Left lung (tissue), 4 donors: ENCODE measurements at regions not wholly inside any gene's neighbourhood (a gene's known extent, or its start where the extent isn't known, plus 50 kb on each side); places are given as distances from the start of the nearest gene placed in this dataset.

ENCODE experiments used
- ATAC-seq: fragments of 200-7000 bp; cut with Tn5 transposase; one replicate; pipeline ENCODE4 v1.9.1; 2020; ENCODE audit warnings: moderate library complexity
- DNase-seq, 4 donors: peaks; one replicate each; pipeline ENCODE4 v3.0.0-alpha.2; 2013 to 2020
- H3K27ac ChIP-seq, 2 donors: fragments of 200-600 bp; sonication (generic) in 1 of 2; one replicate each; pipeline versions ENCODE4 v1.5.0 to v1.8.0; 2020 to 2021
- H3K27me3 ChIP-seq, 2 donors: fragments of 200-600 bp; sonication (generic) in 1 of 2; one replicate each; pipeline versions ENCODE4 v1.5.0 to v1.8.0; 2020 to 2021
- H3K36me3 ChIP-seq, 2 donors: fragments of 200-600 bp; sonication (generic) in 1 of 2; one replicate each; pipeline versions ENCODE4 v1.5.0 to v1.8.0; 2020 to 2021
- H3K4me1 ChIP-seq, 2 donors: fragments of 200-600 bp; one replicate each; pipeline ENCODE4 v1.8.0; 2021
- H3K4me3 ChIP-seq, 2 donors: fragments of 200-600 bp; sonication (generic) in 1 of 2; one replicate each; pipeline versions ENCODE4 v1.5.0 to v1.8.0; 2020 to 2021; ENCODE audit warnings: mild to moderate bottlenecking in 1 of 2
- H3K9me3 ChIP-seq, 2 donors: fragments of 200-600 bp; sonication (generic) in 1 of 2; one replicate each; pipeline versions ENCODE4 v1.5.0 to v1.8.0; 2020 to 2021
- CTCF ChIP-seq, 2 donors: fragments of 200-600 bp; sonication (generic) in 1 of 2; IDR thresholded peaks; one replicate each; pipeline versions ENCODE4 v1.5.0 to v1.8.0; 2021; ENCODE audit warnings: antibody characterized with exemption in 2 of 2
- intact Hi-C, 2 donors: fragments of 100-400 bp; cut with DNase I; formaldehyde crosslinking; loops; one replicate each; pipeline versions ENCODE4 v1.11.2 to v1.14.2; 2022
- donor health status: DM: no; HTN: yes; CAD: no.
- donor health status: DM: no; HTN: no; CAD: no.

GRCh38 chr5:155134130-155134529 lies 120.6 kb downstream of the KIF4B start:
- no peak overlapping the region for H3K4me3 ChIP-seq
- no peaks in the 10 kb centered on the region for H3K4me1 ChIP-seq
- no peak overlapping the region for H3K27ac ChIP-seq
- no peak for TF ChIP-seq CTCF (IDR thresholded peaks at IDR 0.05)
- ATAC-seq: no peak
- H3K36me3 ChIP-seq: no peaks in the 10 kb centered on the region
- DNase-seq: no peak
- intact Hi-C loops: loop anchor here in 1 of 2 donors (10.0 kb wide), 1 partner anchor 81 kb away; no protein-coding TSS in a partner anchor
- peaks cover 0 to 4% of the 10 kb centered on the region in 2 donors for H3K27me3 ChIP-seq
- H3K9me3 ChIP-seq: no peaks in the 10 kb centered on the region

GRCh38 chr5:155136216-155136850 lies 122.8 kb downstream of the KIF4B start:
- no peak for TF ChIP-seq CTCF (IDR thresholded peaks at IDR 0.05)
- Histone ChIP-seq H3K27me3 (peaks cover 0 to 4% of the 10 kb centered on the region in 2 donors), H3K4me1 (no peaks in the 10 kb centered on the region), H3K27ac (no peak overlapping the region), H3K4me3 (no peak overlapping the region), H3K36me3 (no peaks in the 10 kb centered on the region), H3K9me3 (no peaks in the 10 kb centered on the region)
- intact Hi-C loops: loop anchor here in 1 of 2 donors (10.0 kb wide), 1 partner anchor 78 kb away; no protein-coding TSS in a partner anchor
- no peak for ATAC-seq
- DNase-seq: no peak

GRCh38 chr5:155137683-155138082 lies 124.1 kb downstream of the KIF4B start:
- Histone ChIP-seq H3K4me3 (no peak overlapping the region), H3K27ac (no peak overlapping the region), H3K27me3 (peaks cover 0 to 4% of the 10 kb centered on the region in 2 donors), H3K9me3 (no peaks in the 10 kb centered on the region), H3K36me3 (no peaks in the 10 kb centered on the region), H3K4me1 (no peaks in the 10 kb centered on the region)
- TF ChIP-seq CTCF (IDR thresholded peaks at IDR 0.05): no peak
- ATAC-seq: no peak
- no peak for DNase-seq
- intact Hi-C loops: loop anchor here in 1 of 2 donors (10.0 kb wide), 1 partner anchor 77 kb away; no protein-coding TSS in a partner anchor

GRCh38 chr5:155140646-155141045 lies 127.1 kb downstream of the KIF4B start:
- H3K9me3 ChIP-seq: no peaks in the 10 kb centered on the region
- intact Hi-C loops: no loop called here
- DNase-seq (no peak), ATAC-seq (no peak)
- no peaks in the 10 kb centered on the region for H3K36me3 ChIP-seq
- TF ChIP-seq CTCF (IDR thresholded peaks at IDR 0.05): no peak
- peaks cover 0 to 4% of the 10 kb centered on the region in 2 donors for H3K27me3 ChIP-seq
- no peak overlapping the region for H3K4me3 ChIP-seq
- H3K27ac ChIP-seq: no peak overlapping the region
- H3K4me1 ChIP-seq: no peaks in the 10 kb centered on the region

- no peak for ATAC-seq
- intact Hi-C loops: no loop called here
- H3K9me3 ChIP-seq: no peaks in the 10 kb centered on the region
- DNase-seq: no peak
- no peak for TF ChIP-seq CTCF (IDR thresholded peaks at IDR 0.05)
- no peak overlapping the region for H3K27ac ChIP-seq
- H3K4me1 ChIP-seq: no peaks in the 10 kb centered on the region
- no peak overlapping the region for H3K4me3 ChIP-seq
- H3K27me3 ChIP-seq: no peaks in the 10 kb centered on the region
- no peaks in the 10 kb centered on the region for H3K36me3 ChIP-seq
These were observed 131.4 kb downstream of the KIF4B start for GRCh38 chr5:155144956-155145355.
